Neutrophil (primary cell): ENCODE measurements at regions not wholly inside any gene's neighbourhood (a gene's known extent, or its start where the extent isn't known, plus 50 kb on each side); places are given as distances from the start of the nearest gene placed in this dataset.
"Not testable (repeated sequence)": the region's sequence is repeated elsewhere in the genome, so short reads cannot be mapped to it uniquely, and the experiment has no call there.

Experiments
- H3K27ac ChIP-seq: fragments of 200-600 bp; sonication (generic); 2 replicates; pipeline ENCODE4 v1.5.1; 2016; ENCODE audit warnings: mild to moderate bottlenecking, moderate library complexity
- H3K27me3 ChIP-seq: fragments of 200-600 bp; sonication (generic); 2 replicates; pipeline ENCODE4 v1.6.0; 2016; ENCODE audit warnings: mild to moderate bottlenecking
- H3K36me3 ChIP-seq: fragments of 200-600 bp; sonication (generic); 2 replicates; pipeline ENCODE4 v1.5.1; 2017
- H3K4me1 ChIP-seq, 2 experiments: fragments of 200-600 bp in 1 of 2; sonication (generic) in 1 of 2; 1 replicate in 1 of 2; 2 replicates in 1 of 2; pipeline versions ENCODE4 v1.5.1 to v1.6.1; 2013 to 2016; ENCODE audit warnings: low read depth in 1 of 2, low read length in 1 of 2, mild to moderate bottlenecking in 1 of 2, moderate library complexity in 1 of 2; ENCODE audit not compliant: control insufficient read depth in 1 of 2, insufficient read depth in 1 of 2
- H3K4me3 ChIP-seq, 2 experiments: fragments of 200-600 bp in 1 of 2; sonication (generic) in 1 of 2; 1 replicate in 1 of 2; 2 replicates in 1 of 2; pipeline ENCODE4 v1.5.1; 2013 to 2016; ENCODE audit warnings: low read depth in 1 of 2, low read length in 1 of 2, mild to moderate bottlenecking in 1 of 2, moderate library complexity in 1 of 2
- H3K9me3 ChIP-seq: fragments of 200-600 bp; sonication (generic); 2 replicates; pipeline ENCODE4 v1.5.1; 2016
- TF ChIP-seq, protein P1 (sequence below): fragments of 200-600 bp; sonication (generic); IDR thresholded peaks from 2 replicates; pipeline ENCODE4 v1.5.1; 2016; ENCODE audit warnings: antibody characterized with exemption

DNA sequence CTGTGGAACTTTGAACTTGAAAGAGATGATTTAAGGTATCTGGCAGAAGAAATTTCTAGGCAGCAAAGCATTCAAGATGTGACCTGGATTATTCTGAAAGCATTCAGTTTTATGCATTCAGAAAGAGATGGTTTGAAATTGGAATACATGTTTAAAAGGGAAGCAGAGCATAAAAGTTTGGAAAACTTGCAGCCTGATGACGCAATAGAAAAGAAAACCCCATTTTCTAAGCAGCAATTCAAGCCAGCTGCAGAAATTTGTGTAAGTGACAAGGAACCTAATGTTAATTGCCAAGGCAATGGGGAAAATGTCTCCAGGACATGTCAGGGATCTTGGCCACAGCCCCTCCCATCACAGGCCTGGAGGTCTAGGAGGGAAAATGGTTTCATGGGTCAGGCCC is 354.0 kb downstream of the ZNF326 start:
- TF ChIP-seq, protein P1, sequence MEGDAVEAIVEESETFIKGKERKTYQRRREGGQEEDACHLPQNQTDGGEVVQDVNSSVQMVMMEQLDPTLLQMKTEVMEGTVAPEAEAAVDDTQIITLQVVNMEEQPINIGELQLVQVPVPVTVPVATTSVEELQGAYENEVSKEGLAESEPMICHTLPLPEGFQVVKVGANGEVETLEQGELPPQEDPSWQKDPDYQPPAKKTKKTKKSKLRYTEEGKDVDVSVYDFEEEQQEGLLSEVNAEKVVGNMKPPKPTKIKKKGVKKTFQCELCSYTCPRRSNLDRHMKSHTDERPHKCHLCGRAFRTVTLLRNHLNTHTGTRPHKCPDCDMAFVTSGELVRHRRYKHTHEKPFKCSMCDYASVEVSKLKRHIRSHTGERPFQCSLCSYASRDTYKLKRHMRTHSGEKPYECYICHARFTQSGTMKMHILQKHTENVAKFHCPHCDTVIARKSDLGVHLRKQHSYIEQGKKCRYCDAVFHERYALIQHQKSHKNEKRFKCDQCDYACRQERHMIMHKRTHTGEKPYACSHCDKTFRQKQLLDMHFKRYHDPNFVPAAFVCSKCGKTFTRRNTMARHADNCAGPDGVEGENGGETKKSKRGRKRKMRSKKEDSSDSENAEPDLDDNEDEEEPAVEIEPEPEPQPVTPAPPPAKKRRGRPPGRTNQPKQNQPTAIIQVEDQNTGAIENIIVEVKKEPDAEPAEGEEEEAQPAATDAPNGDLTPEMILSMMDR, result no peak
- H3K36me3 ChIP-seq, result no peaks in the 10 kb centered on the region
- no peaks in the 10 kb centered on the region for H3K9me3 ChIP-seq
- H3K4me3 ChIP-seq, result no peak overlapping the region
- H3K27me3 ChIP-seq, result no peaks in the 10 kb centered on the region
- no peak overlapping the region for H3K27ac ChIP-seq
- no peaks in the 10 kb centered on the region for H3K4me1 ChIP-seq

DNA sequence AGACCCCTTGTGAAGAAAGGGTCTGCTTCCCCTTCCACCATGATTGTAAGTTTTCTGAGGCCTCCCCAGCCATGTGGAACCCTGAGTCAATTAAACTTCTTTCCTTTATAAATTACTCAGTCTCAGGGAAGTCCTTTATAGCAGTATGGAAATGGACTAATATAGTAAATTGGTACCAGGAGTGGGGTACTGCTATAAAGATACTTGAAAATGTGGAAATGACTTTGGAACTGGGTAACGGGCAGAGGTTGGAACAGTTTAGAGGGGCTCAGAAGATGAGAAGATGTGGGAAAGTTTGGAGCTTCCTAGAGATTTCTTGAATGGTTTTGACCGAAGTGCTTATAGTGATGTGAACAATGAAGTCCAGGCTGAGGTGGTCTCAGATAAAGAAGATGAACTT is 353.5 kb downstream of the ZNF326 start:
- not testable (repeated sequence) for H3K27me3 ChIP-seq, H3K4me1 ChIP-seq, H3K36me3 ChIP-seq, H3K27ac ChIP-seq, H3K9me3 ChIP-seq, H3K4me3 ChIP-seq

DNA sequence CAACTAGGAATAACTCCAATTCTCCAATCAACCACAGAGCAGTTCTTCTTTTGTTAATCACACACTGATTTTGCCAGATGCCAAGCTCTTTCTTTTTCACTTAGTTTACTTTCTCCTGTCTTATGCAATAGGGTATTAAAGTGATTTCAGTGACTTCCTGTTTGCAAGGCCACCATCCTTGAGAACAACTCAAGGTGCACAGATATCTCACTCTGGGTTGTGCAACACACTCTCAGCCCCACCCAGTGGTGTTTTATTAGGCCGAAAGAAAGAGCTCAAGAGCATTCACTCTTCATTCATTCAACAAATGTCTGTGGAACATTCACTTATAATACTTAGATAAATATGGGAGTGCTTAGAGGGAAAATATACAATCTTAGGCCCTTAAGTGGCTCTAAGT is 352.5 kb downstream of the ZNF326 start:
- TF ChIP-seq, protein P1, result no peak
- no peak overlapping the region for H3K27ac ChIP-seq
- no peaks in the 10 kb centered on the region for H3K4me1 ChIP-seq
- H3K9me3 ChIP-seq, result no peaks in the 10 kb centered on the region
- H3K36me3 ChIP-seq, result no peaks in the 10 kb centered on the region
- H3K4me3 ChIP-seq, result no peak overlapping the region
- no peaks in the 10 kb centered on the region for H3K27me3 ChIP-seq

DNA sequence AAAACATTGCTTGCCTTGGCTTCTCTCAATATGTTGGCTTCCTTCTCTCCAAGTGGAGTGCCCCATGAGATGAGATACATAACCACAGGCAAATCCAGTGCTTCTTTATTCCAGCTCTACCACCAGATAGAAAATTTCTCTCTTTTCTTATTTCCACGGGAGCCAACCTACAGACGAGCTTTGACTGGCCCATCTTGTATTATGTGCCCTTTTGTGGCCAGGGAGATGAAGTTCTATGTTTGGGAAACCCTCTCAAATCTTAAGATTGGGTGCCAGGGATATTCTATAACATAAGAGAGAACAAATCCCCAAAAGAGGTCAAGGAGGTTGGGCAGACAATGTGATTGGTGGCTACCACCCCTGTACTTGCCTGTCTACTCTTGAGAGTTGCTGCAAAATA is 351.8 kb downstream of the ZNF326 start:
- Histone ChIP-seq H3K9me3 (no peaks in the 10 kb centered on the region), H3K27ac (no peak overlapping the region), H3K4me3 (no peak overlapping the region), H3K36me3 (no peaks in the 10 kb centered on the region), H3K4me1 (no peaks in the 10 kb centered on the region), H3K27me3 (no peaks in the 10 kb centered on the region)
- TF ChIP-seq, protein P1, result no peak

DNA sequence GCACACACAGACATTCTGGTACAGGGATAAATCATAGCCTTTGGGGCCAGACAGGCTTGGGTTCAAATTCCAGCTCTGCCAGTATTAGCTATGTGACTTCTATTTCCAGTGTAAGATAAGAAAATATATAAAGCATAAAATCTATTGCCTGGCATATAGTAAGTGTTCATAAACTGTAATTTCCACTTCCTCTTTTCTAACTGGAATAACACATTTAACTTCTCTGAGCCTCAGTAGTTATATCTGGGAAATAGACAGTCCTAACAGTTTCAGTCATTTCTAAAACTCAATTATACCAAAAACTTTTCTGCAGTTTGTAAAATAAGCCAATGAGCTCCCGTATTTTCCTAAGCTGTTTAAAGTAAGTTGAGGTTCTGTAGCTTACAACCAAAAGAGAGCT is 351.4 kb downstream of the ZNF326 start:
- no peaks in the 10 kb centered on the region for H3K9me3 ChIP-seq
- no peaks in the 10 kb centered on the region for H3K36me3 ChIP-seq
- H3K4me1 ChIP-seq, result no peaks in the 10 kb centered on the region
- no peak overlapping the region for H3K4me3 ChIP-seq
- H3K27me3 ChIP-seq, result no peaks in the 10 kb centered on the region
- no peak overlapping the region for H3K27ac ChIP-seq
- TF ChIP-seq, protein P1, result no peak

DNA sequence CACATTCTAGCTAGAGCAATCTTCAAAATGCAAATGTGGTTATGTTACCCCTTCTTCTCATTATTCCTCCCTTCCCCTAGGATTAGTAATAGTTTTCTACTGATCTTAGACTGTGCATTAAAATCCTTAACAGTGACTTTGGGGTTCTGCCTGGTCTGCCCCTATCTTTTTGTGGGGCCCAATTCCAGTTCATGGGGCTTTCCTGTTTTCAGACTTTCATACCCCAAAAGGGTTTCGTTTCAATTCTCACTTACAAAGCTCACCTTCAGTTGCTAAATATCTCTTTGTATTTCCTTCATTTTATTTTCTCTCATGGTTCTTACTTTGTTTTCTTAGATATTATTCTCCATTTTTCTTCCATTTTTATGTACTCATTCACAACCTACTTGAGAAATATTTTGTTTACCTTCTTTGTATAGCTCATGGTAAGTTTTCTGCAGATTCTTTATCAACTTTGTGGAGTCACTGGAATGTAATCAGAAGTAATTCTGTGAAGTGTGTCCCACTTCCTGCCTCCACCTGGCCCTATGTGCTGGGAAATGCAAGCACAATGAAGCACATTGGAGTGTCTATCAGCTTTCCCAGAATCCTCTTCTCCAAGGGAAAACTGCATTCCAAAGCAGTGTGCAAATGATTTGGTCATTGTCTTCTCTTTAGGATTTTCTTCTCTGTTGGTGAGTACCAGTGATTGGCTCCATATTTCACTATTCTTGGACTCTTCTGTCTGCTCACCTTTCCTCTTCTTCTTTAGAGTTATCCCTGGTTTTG is 350.2 kb downstream of the ZNF326 start:
- Histone ChIP-seq H3K4me1 (no peaks in the 10 kb centered on the region), H3K4me3 (no peak overlapping the region), H3K27ac (no peak overlapping the region), H3K27me3 (no peaks in the 10 kb centered on the region), H3K36me3 (no peaks in the 10 kb centered on the region), H3K9me3 (no peaks in the 10 kb centered on the region)
- TF ChIP-seq, protein P1, result no peak
